ENCODE measurements at regions not wholly inside any gene's neighbourhood (a gene's known extent, or its start where the extent isn't known, plus 50 kb on each side); places are given as distances from the start of the nearest gene placed in this dataset.

GRCh38 chr5:79868163-79868670, 122.8 kb downstream of the MTX3 start:
- DNase-seq, result no peak

DNA sequence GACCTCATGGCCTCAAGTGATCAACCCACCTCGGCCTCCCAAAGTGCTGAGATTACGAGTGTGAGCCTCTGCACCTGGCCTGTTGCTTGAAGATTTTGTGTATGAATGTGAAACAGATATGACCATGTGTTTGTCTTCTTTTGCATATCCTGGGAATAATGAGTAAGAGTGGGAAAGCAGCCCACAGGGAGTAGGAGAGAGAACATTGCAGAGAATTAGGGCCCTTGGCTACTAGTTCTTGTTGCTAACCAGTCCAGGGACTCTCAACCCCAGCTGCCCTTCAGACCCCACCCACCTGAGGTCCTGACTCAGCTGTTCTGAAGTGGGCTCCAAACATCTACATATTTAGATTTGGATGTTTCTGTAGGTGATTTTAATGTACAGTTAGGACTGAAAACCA, 125.5 kb downstream of the MTX3 start:
- DNase-seq, result no peak

GRCh38 chr5:79864364-79864763, 126.7 kb downstream of the MTX3 start:
- DNase-seq, result no peak

DNA sequence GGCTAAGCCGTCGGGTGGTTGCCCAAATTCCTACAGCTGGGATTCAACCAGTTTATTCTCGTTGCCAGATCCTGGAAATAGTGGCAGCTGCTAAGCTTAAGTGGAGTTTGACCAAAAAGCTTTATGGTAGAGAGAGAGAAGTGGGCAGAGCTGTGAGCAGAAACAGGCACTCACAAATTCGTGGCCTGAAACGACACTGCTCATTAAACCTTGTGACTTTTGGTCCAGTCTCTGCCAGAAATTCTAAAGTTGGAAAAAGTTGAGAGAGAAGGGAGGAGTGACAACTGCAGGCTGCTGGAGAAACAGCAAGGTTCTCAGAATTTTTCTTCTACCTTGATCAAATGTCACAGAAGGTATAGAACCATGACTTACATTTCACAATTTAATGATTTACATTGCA, 131.5 kb downstream of the MTX3 start:
- DNase-seq, result no peak

DNA sequence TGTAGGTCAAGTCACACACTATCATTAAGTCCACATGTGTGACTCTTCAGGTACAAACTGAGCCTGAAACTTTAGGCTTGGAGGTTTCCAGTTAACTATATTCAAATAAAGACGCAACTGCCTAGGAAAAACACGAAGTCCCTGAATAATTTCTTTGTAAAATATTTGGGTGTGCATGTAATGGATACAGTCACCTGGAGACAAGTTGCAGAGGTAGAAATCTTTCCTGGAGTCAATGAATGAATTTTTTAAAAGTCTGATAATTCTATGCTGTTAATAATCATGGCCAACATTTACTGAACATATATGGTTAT, 132.7 kb downstream of the MTX3 start:
- no peak for DNase-seq

- DNase-seq, result peak; percentile 19
Observed at GRCh38 chr5:79857714-79858409, 133.2 kb downstream of the MTX3 start.

GRCh38 chr5:79856456-79857055, 134.5 kb downstream of the MTX3 start:
- DNase-seq, result no peak

DNA sequence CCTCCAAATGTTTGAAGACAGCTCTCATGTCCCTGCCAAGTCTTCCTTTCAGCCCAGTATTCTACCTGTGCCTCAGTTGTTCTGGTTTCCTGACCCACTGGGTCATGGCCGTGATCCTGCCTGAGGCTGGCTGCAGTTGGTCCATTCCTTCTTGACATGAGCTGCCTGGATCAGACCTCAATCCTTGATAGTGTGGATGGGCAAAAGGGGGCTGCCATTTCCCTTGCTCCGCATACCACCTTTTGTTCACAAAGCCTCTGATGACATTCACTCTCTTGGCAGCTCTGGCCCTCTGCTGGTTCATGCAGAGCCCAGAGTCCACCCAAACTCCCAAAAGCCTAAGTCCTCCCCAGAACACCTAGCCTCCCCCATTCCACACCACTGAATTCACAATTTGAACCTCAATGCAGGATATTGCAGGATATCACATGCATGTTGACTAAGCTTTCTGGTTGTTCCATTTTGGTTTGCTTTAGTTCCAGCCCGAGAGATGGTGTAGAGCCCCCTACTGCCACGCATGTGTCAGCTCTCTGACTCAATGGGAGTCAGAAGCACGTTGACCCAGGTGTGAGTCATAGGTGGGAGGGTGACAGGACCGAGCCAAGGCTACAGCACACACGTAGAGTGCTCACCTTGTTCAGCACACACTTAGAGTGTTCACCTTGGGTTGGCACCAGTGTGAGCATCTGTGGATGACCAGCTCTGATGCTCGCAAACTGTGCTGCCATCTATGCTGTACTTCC, 137.2 kb downstream of the MTX3 start:
- DNase-seq, result no peak

DNA sequence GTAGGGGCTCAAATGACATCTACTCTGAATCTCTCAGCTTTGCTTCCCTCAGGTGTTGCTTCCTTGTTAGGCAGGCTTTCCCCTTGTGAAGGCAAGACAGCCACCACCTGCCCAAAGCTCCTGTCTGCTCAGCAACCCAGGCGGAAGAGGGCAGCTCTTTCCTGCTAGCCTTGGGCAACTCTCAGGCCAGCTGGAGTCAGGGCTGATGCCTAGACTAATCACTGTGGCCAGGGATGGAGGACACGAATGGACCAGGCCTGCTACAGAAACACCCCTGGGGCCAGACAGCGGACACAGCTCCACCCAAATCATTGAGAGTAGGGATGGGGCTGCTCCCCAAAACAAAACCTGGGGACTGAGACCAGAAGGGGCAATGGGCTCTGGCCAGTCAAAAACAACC, 138.0 kb downstream of the MTX3 start:
- no peak for DNase-seq

- no peak for DNase-seq
Observed at GRCh38 chr5:79851391-79851863, 139.6 kb downstream of the MTX3 start.

DNA sequence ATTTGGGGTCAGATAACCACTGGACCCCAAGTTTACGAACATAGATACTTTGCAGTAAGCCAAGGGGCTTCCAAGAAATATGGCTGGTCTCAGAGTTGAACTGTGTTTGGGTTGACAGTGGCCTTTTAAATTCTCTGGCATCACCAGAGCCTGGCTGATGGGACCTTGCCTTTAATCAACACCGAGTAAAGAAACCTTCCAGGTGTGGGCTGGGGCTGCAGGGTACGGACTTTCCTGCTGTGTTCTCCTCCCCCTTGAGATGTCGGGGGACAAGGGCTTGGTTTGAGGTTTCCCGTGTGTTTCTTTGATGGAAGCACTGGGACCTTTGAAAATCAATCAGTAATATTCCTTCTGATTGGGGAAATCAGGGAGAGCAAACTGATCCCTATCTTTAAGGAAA, 140.1 kb downstream of the MTX3 start:
- DNase-seq, result no peak

DNA sequence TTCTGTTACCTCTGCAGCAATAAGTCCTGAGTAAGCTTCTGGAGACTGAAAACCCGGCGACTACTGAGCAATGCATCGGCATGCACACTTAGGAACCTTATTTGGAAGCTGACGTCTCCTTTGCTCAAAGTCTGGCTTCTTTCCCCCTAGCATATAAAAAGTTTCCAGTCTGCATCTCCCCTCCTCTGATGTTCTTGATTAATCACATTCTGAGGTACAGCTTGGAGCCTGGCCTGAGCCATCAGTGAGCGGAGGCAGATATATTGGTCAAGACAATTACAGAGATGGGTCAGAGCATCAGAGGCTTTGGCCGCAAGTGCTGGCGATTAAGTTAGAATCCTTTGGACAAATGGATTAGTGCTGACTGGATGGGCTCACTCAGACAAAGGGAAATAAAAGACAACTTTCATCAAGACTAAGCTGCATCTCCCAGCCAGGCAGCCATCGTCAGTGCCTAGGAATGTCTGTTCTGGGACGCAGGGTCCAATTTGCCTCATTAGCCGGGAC, 140.7 kb downstream of the MTX3 start:
- no peak for DNase-seq

DNA sequence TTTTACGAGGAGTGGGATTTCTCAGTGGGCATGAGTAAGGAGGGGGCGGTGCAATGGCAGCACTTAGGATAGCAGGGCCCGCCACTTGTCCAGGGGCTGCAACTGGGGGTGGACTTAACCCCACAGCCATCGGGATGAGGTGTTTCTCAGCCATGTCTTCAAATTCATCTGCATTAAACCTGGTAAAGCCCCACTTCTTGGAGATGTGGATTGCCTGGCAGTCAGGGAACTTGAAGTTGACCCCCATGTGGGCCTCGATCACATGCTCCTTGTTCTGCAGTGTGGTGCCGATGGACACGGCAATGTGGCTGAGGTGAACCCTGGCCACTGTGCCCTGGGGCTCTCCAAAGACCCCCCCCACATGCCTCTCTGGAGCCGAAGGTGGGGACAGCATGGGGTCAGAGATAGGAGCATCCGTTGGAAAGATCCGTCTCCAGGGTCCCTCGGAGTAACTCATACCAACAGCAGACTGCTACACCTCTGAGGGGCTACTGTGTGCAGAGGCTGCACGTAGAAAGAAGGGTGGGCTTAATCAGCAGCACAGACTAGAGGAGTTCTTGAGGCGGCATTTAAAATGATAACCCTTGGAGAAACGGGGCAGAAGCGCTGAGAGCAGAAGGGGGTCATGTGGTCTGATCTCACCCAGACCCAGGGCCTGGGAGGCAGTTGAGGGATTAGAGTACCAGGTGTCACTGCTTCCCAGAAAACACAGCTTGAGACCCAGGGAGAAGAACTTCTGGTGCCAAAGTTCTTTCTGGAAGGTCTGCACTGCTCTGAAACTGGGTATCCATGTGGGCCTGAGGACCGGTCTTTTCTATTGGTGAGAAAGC, 141.4 kb downstream of the MTX3 start:
- DNase-seq, result no peak
